Right lobe of liver (tissue), 4 donors: ENCODE measurements at regions not wholly inside any gene's neighbourhood (a gene's known extent, or its start where the extent isn't known, plus 50 kb on each side); places are given as distances from the start of the nearest gene placed in this dataset.

Experiments
- POLR2A ChIP-seq: fragments of 450-650 bp; IDR thresholded peaks from one replicate; pipeline ENCODE4 v1.6.1; 2017; ENCODE audit warnings: antibody characterized with exemption, mild to moderate bottlenecking
- TF ChIP-seq, protein P1 (sequence below), 4 donors: fragments of 200-600 bp in 3 of 4; fragments of 450-650 bp in 1 of 4; IDR thresholded peaks; one replicate each; pipeline versions ENCODE4 v1.5.1 to v1.8.0; 2016 to 2022; ENCODE audit warnings: antibody characterized with exemption in 4 of 4, mild to moderate bottlenecking in 2 of 4
- donor health status: DM: no; HTN: no; CAD: no.
- donor health status: DM: no; HTN: no; CAD: no.
- donor health status: DM: no; HTN: yes; CAD: no.

- TF ChIP-seq, protein P1, sequence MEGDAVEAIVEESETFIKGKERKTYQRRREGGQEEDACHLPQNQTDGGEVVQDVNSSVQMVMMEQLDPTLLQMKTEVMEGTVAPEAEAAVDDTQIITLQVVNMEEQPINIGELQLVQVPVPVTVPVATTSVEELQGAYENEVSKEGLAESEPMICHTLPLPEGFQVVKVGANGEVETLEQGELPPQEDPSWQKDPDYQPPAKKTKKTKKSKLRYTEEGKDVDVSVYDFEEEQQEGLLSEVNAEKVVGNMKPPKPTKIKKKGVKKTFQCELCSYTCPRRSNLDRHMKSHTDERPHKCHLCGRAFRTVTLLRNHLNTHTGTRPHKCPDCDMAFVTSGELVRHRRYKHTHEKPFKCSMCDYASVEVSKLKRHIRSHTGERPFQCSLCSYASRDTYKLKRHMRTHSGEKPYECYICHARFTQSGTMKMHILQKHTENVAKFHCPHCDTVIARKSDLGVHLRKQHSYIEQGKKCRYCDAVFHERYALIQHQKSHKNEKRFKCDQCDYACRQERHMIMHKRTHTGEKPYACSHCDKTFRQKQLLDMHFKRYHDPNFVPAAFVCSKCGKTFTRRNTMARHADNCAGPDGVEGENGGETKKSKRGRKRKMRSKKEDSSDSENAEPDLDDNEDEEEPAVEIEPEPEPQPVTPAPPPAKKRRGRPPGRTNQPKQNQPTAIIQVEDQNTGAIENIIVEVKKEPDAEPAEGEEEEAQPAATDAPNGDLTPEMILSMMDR (IDR thresholded peaks at IDR 0.05) = no peak
- TF ChIP-seq POLR2A = no peak
These were observed 292.4 kb upstream of the PWP1 start for GRCh38 chr12:107393043-107393717.
